ENCODE measurements at regions not wholly inside any gene's neighbourhood (a gene's known extent, or its start where the extent isn't known, plus 50 kb on each side); places are given as distances from the start of the nearest gene placed in this dataset.

GRCh38 chr3:159030886-159031679 lies 229.2 kb downstream of the MFSD1 start:
- TF ChIP-seq CTCF (IDR thresholded peaks at IDR 0.05; ENCODE audit: low read length), result no peak
- TF ChIP-seq EZH2 (optimal IDR thresholded peaks at IDR 0.05; ENCODE audit: low read depth, low read length), result no peak
- no peak for TF ChIP-seq EZH2phosphoT487 (IDR thresholded peaks at IDR 0.05; ENCODE audit: low read length)

Measured in MM.1S (cell line).